GM21526 (cell line): ENCODE measurements at regions not wholly inside any gene's neighbourhood (a gene's known extent, or its start where the extent isn't known, plus 50 kb on each side); places are given as distances from the start of the nearest gene placed in this dataset.

Source experiments
- ATAC-seq: cut with Tn5 transposase; IDR thresholded peaks from one replicate; pipeline ENCODE4 v1.9.1; 2021; ENCODE audit warnings: moderate library complexity; ENCODE audit not compliant: unreplicated experiment, low FRiP score

- no peak for ATAC-seq
Observed at GRCh38 chr2:61774351-61774750, 79.5 kb downstream of the FAM161A start.

- ATAC-seq = no peak
Observed at GRCh38 chr2:61771904-61772845, 81.7 kb downstream of the FAM161A start.

GRCh38 chr2:61770746-61771145 is 83.1 kb downstream of the FAM161A start:
- ATAC-seq = no peak

GRCh38 chr2:61770298-61770697 is 83.6 kb downstream of the FAM161A start:
- no peak for ATAC-seq

- no peak for ATAC-seq
Observed at GRCh38 chr2:61769093-61769675, 84.7 kb downstream of the FAM161A start.

- ATAC-seq = peak; percentile 93
Observed at GRCh38 chr2:61764035-61764800, 89.6 kb downstream of the FAM161A start.

- ATAC-seq = peak; percentile 13
Observed at GRCh38 chr2:61763605-61764034, 90.2 kb downstream of the FAM161A start.

GRCh38 chr2:61762292-61762691 is 91.6 kb downstream of the FAM161A start:
- no peak for ATAC-seq

GRCh38 chr2:61759718-61760117 is 94.1 kb downstream of the FAM161A start:
- no peak for ATAC-seq

- ATAC-seq = no peak
Observed at GRCh38 chr2:61759005-61759404, 94.9 kb downstream of the FAM161A start.

- no peak for ATAC-seq
Observed at GRCh38 chr2:61758159-61758558, 95.7 kb downstream of the FAM161A start.

GRCh38 chr2:61753512-61753911 is 100.3 kb downstream of the FAM161A start:
- ATAC-seq = no peak

- ATAC-seq = no peak
Observed at GRCh38 chr2:61750624-61751023, 103.2 kb downstream of the FAM161A start.

- ATAC-seq = no peak
Observed at GRCh38 chr2:61742955-61743354, 110.9 kb downstream of the FAM161A start.

GRCh38 chr2:61737841-61738240 is 116.0 kb downstream of the FAM161A start:
- ATAC-seq = no peak

GRCh38 chr2:61736953-61737352 is 116.9 kb downstream of the FAM161A start:
- no peak for ATAC-seq

- ATAC-seq = no peak
Observed at GRCh38 chr2:61733563-61733962, 120.3 kb downstream of the FAM161A start.

GRCh38 chr2:61732787-61733186 is 121.1 kb downstream of the FAM161A start:
- ATAC-seq = no peak

- no peak for ATAC-seq
Observed at GRCh38 chr2:61727746-61728145, 126.1 kb downstream of the FAM161A start.

GRCh38 chr2:61726456-61727209 is 127.2 kb downstream of the FAM161A start:
- ATAC-seq = no peak
